Activated T-helper 17 cell treated with anti-CD3 and anti-CD28 coated beads, Interleukin-2, amount 50 U/mL, for 72 hours (primary cell): ENCODE measurements at regions not wholly inside any gene's neighbourhood (a gene's known extent, or its start where the extent isn't known, plus 50 kb on each side); places are given as distances from the start of the nearest gene placed in this dataset.

ENCODE experiments used
- ATAC-seq: fragments of 150-1000 bp; cut with Tn5 transposase; replicated peaks from 2 replicates; pipeline ENCODE4 v1.10.0; 2021; ENCODE audit warnings: mild to moderate bottlenecking, moderate library complexity
- H3K27ac Mint-ChIP-seq: one replicate; pipeline ENCODE4 v1.8.0; 2022; ENCODE audit warnings: mixed read lengths
- H3K27me3 Mint-ChIP-seq: one replicate; pipeline ENCODE4 v1.8.0; 2022; ENCODE audit warnings: mixed read lengths
- H3K36me3 Mint-ChIP-seq: one replicate; pipeline ENCODE4 v1.8.0; 2022; ENCODE audit warnings: low read depth, mild to moderate bottlenecking, mixed read lengths
- H3K4me1 Mint-ChIP-seq: one replicate; pipeline ENCODE4 v1.8.0; 2022; ENCODE audit warnings: mixed read lengths
- H3K4me3 Mint-ChIP-seq: one replicate; pipeline ENCODE4 v1.8.0; 2022; ENCODE audit warnings: mild to moderate bottlenecking, mixed read lengths
- H3K9me3 Mint-ChIP-seq: one replicate; pipeline ENCODE4 v1.8.0; 2022; ENCODE audit warnings: mixed read lengths

DNA sequence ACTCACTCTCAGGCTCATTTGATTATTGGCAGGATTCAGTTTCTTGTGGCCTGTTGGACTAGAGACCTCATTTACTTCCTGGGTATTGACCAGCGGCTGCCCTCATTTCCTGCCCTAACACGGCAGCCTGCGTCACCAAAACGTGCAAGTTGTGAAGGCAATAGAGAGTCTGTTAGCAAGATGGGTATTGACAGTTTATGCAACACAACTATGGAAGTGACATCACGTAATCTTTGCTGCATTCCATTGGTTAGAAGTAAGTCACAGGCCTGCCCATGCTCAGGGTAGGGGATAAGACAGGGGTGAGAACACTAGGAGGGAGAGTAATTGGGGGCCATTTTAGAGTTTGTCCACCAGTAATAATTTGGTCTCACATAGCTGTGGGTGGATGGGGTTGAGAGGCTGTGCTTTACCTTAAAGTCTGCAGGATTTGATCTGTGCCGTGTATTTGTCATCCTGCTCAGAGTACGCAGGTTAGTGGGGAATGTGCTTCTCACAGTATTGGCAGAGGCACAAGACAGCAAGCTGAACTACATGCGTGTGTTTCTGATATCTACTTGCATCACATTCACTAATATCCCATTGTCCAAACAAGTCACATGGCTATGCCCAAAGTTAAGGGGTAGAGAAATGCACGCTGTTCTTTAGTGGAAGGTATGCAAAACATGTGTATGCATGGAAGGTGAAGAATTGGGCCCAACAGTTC, 83.3 kb downstream of the EDEM1 start:
- no peaks in the 10 kb centered on the region for H3K36me3 Mint-ChIP-seq
- no peak overlapping the region for H3K4me3 Mint-ChIP-seq
- H3K4me1 Mint-ChIP-seq: no peaks in the 10 kb centered on the region
- no peaks in the 10 kb centered on the region for H3K9me3 Mint-ChIP-seq
- H3K27me3 Mint-ChIP-seq: no peaks in the 10 kb centered on the region
- no peak for ATAC-seq
- H3K27ac Mint-ChIP-seq: no peak overlapping the region

- Mint-ChIP-seq H3K4me3 (no peak overlapping the region), H3K4me1 (no peaks in the 10 kb centered on the region), H3K27me3 (no peaks in the 10 kb centered on the region), H3K9me3 (no peaks in the 10 kb centered on the region), H3K36me3 (no peaks in the 10 kb centered on the region), H3K27ac (no peak overlapping the region)
- ATAC-seq: no peak
These were observed 83.8 kb downstream of the EDEM1 start for GRCh38 chr3:5271372-5271683.

DNA sequence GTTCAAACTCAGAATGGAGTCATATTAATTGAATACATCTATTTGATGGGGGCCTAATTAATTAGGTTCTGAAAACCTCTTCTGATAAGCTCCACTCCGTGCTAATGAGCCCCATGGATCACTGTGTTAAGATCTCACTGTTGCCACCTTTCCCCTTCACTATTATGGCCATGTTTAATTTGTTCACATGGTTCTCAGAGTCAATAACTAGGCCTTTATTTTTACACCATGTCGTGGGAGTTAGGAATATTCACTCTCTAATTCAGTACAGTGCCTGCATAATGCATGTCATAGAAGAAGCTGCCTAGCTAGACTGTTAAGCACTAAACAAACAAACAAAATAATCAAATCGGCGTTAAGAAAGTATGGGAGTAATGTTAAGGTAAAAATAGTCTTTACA, 84.9 kb downstream of the EDEM1 start:
- no peaks in the 10 kb centered on the region for H3K27me3 Mint-ChIP-seq
- no peaks in the 10 kb centered on the region for H3K9me3 Mint-ChIP-seq
- H3K4me1 Mint-ChIP-seq: no peaks in the 10 kb centered on the region
- H3K36me3 Mint-ChIP-seq: no peaks in the 10 kb centered on the region
- no peak overlapping the region for H3K27ac Mint-ChIP-seq
- ATAC-seq: no peak
- H3K4me3 Mint-ChIP-seq: no peak overlapping the region

- no peak for ATAC-seq
- Mint-ChIP-seq H3K27me3 (no peaks in the 10 kb centered on the region), H3K4me3 (no peak overlapping the region), H3K36me3 (no peaks in the 10 kb centered on the region), H3K27ac (no peak overlapping the region), H3K4me1 (no peaks in the 10 kb centered on the region), H3K9me3 (no peaks in the 10 kb centered on the region)
These were observed 86.6 kb downstream of the EDEM1 start for GRCh38 chr3:5274091-5274490.

- no peak for ATAC-seq
- Mint-ChIP-seq H3K4me1 (no peaks in the 10 kb centered on the region), H3K4me3 (no peak overlapping the region), H3K36me3 (no peaks in the 10 kb centered on the region), H3K9me3 (no peaks in the 10 kb centered on the region), H3K27me3 (no peaks in the 10 kb centered on the region), H3K27ac (no peak overlapping the region)
These were observed 88.0 kb downstream of the EDEM1 start for GRCh38 chr3:5275529-5275928.

- no peak overlapping the region for H3K4me3 Mint-ChIP-seq
- no peaks in the 10 kb centered on the region for H3K4me1 Mint-ChIP-seq
- H3K27me3 Mint-ChIP-seq: no peaks in the 10 kb centered on the region
- no peaks in the 10 kb centered on the region for H3K9me3 Mint-ChIP-seq
- no peak for ATAC-seq
- no peaks in the 10 kb centered on the region for H3K36me3 Mint-ChIP-seq
- H3K27ac Mint-ChIP-seq: no peak overlapping the region
These were observed 89.4 kb downstream of the EDEM1 start for GRCh38 chr3:5276934-5277333.

DNA sequence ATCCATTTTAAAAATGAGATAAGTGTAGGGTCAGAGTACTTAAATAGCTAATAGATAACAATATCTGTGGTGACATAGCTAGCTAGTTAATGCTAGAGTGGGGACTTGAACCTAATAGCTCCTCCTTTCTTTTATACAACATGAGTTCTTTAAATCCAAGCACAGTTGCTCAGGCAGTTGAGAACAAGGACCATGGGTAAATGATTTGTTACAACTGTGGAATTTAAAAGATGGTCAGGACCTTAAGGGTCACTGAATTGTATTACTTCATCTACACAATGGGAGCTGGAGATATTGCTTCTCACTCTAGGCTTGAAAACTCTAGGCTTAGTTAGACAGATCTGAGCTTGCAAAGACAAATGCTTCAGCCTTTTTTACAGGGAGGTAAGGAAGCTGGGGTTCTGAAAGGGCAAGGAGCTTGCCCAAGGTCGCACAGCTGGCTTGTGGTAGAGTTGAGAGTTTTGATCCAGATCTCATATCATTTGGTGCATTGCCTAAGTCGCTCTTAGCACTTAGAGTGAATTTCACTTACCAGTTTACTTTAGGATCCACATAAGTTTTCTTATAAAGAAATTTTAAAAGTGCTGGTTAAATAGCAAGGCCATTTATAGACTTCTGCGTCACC, 90.2 kb downstream of the EDEM1 start:
- Mint-ChIP-seq H3K27me3 (no peaks in the 10 kb centered on the region), H3K4me1 (no peaks in the 10 kb centered on the region), H3K9me3 (no peaks in the 10 kb centered on the region), H3K4me3 (no peak overlapping the region), H3K36me3 (no peaks in the 10 kb centered on the region), H3K27ac (no peak overlapping the region)
- no peak for ATAC-seq

GRCh38 chr3:5278666-5279065, 91.2 kb downstream of the EDEM1 start:
- no peak for ATAC-seq
- Mint-ChIP-seq H3K27ac (no peak overlapping the region), H3K4me3 (no peak overlapping the region), H3K9me3 (no peaks in the 10 kb centered on the region), H3K4me1 (no peaks in the 10 kb centered on the region), H3K27me3 (no peaks in the 10 kb centered on the region), H3K36me3 (no peaks in the 10 kb centered on the region)

- Mint-ChIP-seq H3K4me1 (no peaks in the 10 kb centered on the region), H3K9me3 (peaks cover 3% of the 10 kb centered on the region), H3K36me3 (no peaks in the 10 kb centered on the region), H3K27me3 (peaks cover 5% of the 10 kb centered on the region), H3K4me3 (no peak overlapping the region), H3K27ac (no peak overlapping the region)
- ATAC-seq: no peak
These were observed 95.2 kb downstream of the EDEM1 start for GRCh38 chr3:5282703-5283102.

GRCh38 chr3:5285439-5285838, 97.9 kb downstream of the EDEM1 start:
- no peak overlapping the region for H3K4me3 Mint-ChIP-seq
- peaks cover 9% of the 10 kb centered on the region for H3K9me3 Mint-ChIP-seq
- H3K27me3 Mint-ChIP-seq: peaks cover 14% of the 10 kb centered on the region
- no peaks in the 10 kb centered on the region for H3K4me1 Mint-ChIP-seq
- H3K36me3 Mint-ChIP-seq: no peaks in the 10 kb centered on the region
- H3K27ac Mint-ChIP-seq: no peak overlapping the region
- ATAC-seq: no peak

DNA sequence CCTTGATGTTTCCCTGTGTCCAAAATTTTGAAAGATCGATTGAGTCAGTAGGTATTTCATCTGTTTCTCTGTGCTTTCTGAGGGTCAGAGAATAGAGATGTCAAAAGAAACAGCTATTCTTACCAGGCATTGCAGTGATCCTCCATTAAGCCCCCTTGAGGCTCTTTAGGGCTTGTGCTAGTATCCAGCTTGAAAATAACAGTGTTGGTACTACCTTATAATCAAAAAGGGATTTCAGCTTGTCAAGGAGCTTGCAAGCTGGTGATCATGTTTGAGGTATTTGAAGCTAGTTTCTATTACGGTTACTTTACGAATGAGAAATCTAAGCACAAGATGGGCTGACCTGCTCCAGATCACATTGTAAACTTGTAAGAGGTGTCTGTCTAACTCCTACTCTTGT, 103.4 kb downstream of the EDEM1 start:
- no peaks in the 10 kb centered on the region for H3K4me1 Mint-ChIP-seq
- no peak overlapping the region for H3K4me3 Mint-ChIP-seq
- H3K9me3 Mint-ChIP-seq: peaks cover 13% of the 10 kb centered on the region
- ATAC-seq: no peak
- H3K36me3 Mint-ChIP-seq: no peaks in the 10 kb centered on the region
- H3K27me3 Mint-ChIP-seq: peaks cover 24% of the 10 kb centered on the region
- no peak overlapping the region for H3K27ac Mint-ChIP-seq

GRCh38 chr3:5292512-5292911, 105.0 kb downstream of the EDEM1 start:
- Mint-ChIP-seq H3K4me1 (no peaks in the 10 kb centered on the region), H3K4me3 (no peak overlapping the region), H3K27me3 (peaks cover 21% of the 10 kb centered on the region), H3K9me3 (peaks cover 12% of the 10 kb centered on the region), H3K36me3 (no peaks in the 10 kb centered on the region), H3K27ac (no peak overlapping the region)
- no peak for ATAC-seq

- Mint-ChIP-seq H3K27ac (no peak overlapping the region), H3K4me3 (no peak overlapping the region), H3K36me3 (no peaks in the 10 kb centered on the region), H3K27me3 (peaks cover 17% of the 10 kb centered on the region), H3K9me3 (peaks cover 7% of the 10 kb centered on the region), H3K4me1 (no peaks in the 10 kb centered on the region)
- ATAC-seq: no peak
These were observed 105.7 kb downstream of the EDEM1 start for GRCh38 chr3:5293207-5293606.

DNA sequence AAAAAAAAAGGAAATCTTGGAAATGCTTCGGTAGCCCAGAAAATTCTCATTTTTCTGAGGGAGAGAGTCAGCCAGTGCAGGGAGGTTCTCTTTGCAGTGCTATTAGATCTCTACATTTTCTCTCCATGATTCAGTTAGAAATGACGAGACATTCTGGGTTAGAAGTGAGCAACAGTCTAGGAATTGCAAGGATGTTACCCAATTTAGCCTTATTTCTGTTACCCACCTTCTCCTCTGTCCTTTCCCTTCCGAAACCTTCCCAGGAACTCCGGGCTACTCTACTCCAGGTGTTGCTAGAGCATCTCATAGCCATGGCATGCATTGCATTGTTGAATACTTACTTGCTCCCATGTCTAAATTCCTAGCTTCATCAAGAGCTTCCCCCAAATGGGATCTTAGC, 106.8 kb downstream of the EDEM1 start:
- peaks cover 11% of the 10 kb centered on the region for H3K27me3 Mint-ChIP-seq
- H3K36me3 Mint-ChIP-seq: no peaks in the 10 kb centered on the region
- peaks cover 4% of the 10 kb centered on the region for H3K9me3 Mint-ChIP-seq
- no peak overlapping the region for H3K4me3 Mint-ChIP-seq
- H3K4me1 Mint-ChIP-seq: no peaks in the 10 kb centered on the region
- H3K27ac Mint-ChIP-seq: no peak overlapping the region
- ATAC-seq: no peak

- no peaks in the 10 kb centered on the region for H3K4me1 Mint-ChIP-seq
- H3K27ac Mint-ChIP-seq: no peak overlapping the region
- ATAC-seq: no peak
- H3K36me3 Mint-ChIP-seq: no peaks in the 10 kb centered on the region
- no peak overlapping the region for H3K4me3 Mint-ChIP-seq
- H3K9me3 Mint-ChIP-seq: peaks cover 4% of the 10 kb centered on the region
- peaks cover 11% of the 10 kb centered on the region for H3K27me3 Mint-ChIP-seq
These were observed 107.7 kb downstream of the EDEM1 start for GRCh38 chr3:5295191-5295690.
